ENCODE measurements at regions not wholly inside any gene's neighbourhood (a gene's known extent, or its start where the extent isn't known, plus 50 kb on each side); places are given as distances from the start of the nearest gene placed in this dataset.

- no peaks in the 10 kb centered on the region for H3K9me3 Mint-ChIP-seq
- no peak overlapping the region for H3K4me3 Mint-ChIP-seq
- no peak for DNase-seq (ENCODE audit: extremely low spot score, unreplicated experiment)
- H3K27ac Mint-ChIP-seq, result no peak overlapping the region
- peaks cover 32% of the 10 kb centered on the region for H3K27me3 Mint-ChIP-seq
- no peak for TF ChIP-seq CTCF (conservative IDR thresholded peaks at IDR 0.05)
- peaks cover 7% of the 10 kb centered on the region for H3K4me1 Mint-ChIP-seq (ENCODE audit: unreplicated experiment)
- H3K36me3 Mint-ChIP-seq, result no peaks in the 10 kb centered on the region
Measured at GRCh38 chr3:127410678-127411077, 122.8 kb upstream of the PRR20G start.

GRCh38 chr3:127410137-127410488 is 122.3 kb upstream of the PRR20G start:
- Mint-ChIP-seq H3K36me3 (no peaks in the 10 kb centered on the region), H3K9me3 (no peaks in the 10 kb centered on the region), H3K27me3 (peaks cover 29% of the 10 kb centered on the region), H3K4me1 (ENCODE audit: unreplicated experiment) (peaks cover 7% of the 10 kb centered on the region), H3K27ac (no peak overlapping the region), H3K4me3 (no peak overlapping the region)
- DNase-seq (ENCODE audit: extremely low spot score, unreplicated experiment), result no peak
- TF ChIP-seq CTCF (conservative IDR thresholded peaks at IDR 0.05), result no peak

- no peak for DNase-seq (ENCODE audit: extremely low spot score, unreplicated experiment)
- H3K27me3 Mint-ChIP-seq, result peaks cover 27% of the 10 kb centered on the region
- peaks cover 7% of the 10 kb centered on the region for H3K4me1 Mint-ChIP-seq (ENCODE audit: unreplicated experiment)
- no peaks in the 10 kb centered on the region for H3K36me3 Mint-ChIP-seq
- no peak for TF ChIP-seq CTCF (conservative IDR thresholded peaks at IDR 0.05)
- H3K27ac Mint-ChIP-seq, result no peak overlapping the region
- H3K4me3 Mint-ChIP-seq, result no peak overlapping the region
- H3K9me3 Mint-ChIP-seq, result no peaks in the 10 kb centered on the region
Measured at GRCh38 chr3:127409421-127410136, 121.7 kb upstream of the PRR20G start.

GRCh38 chr3:127408684-127409420 is 121.0 kb upstream of the PRR20G start:
- Mint-ChIP-seq H3K4me3 (no peak overlapping the region), H3K9me3 (no peaks in the 10 kb centered on the region), H3K27ac (no peak overlapping the region), H3K36me3 (no peaks in the 10 kb centered on the region), H3K4me1 (ENCODE audit: unreplicated experiment) (peaks cover 7% of the 10 kb centered on the region), H3K27me3 (peaks cover 21% of the 10 kb centered on the region)
- peak; percentile 62 for DNase-seq (ENCODE audit: extremely low spot score, unreplicated experiment)
- no peak for TF ChIP-seq CTCF (conservative IDR thresholded peaks at IDR 0.05)

- H3K27me3 Mint-ChIP-seq, result peaks cover 21% of the 10 kb centered on the region
- H3K27ac Mint-ChIP-seq, result no peak overlapping the region
- H3K36me3 Mint-ChIP-seq, result no peaks in the 10 kb centered on the region
- no peak for TF ChIP-seq CTCF (conservative IDR thresholded peaks at IDR 0.05)
- DNase-seq (ENCODE audit: extremely low spot score, unreplicated experiment), result no peak
- no peak overlapping the region for H3K4me3 Mint-ChIP-seq
- H3K9me3 Mint-ChIP-seq, result no peaks in the 10 kb centered on the region
- H3K4me1 Mint-ChIP-seq (ENCODE audit: unreplicated experiment), result peaks cover 7% of the 10 kb centered on the region
Measured at GRCh38 chr3:127408022-127408683, 120.3 kb upstream of the PRR20G start.
